ENCODE measurements at regions not wholly inside any gene's neighbourhood (a gene's known extent, or its start where the extent isn't known, plus 50 kb on each side); places are given as distances from the start of the nearest gene placed in this dataset.

- Mint-ChIP-seq H3K36me3 (no peaks in the 10 kb centered on the region), H3K4me3 (no peak overlapping the region), H3K4me1 (no peaks in the 10 kb centered on the region), H3K27ac (no peak overlapping the region), H3K27me3 (ENCODE audit: low read depth in 3 of 3) (peaks cover 0 to 6% (median 0%) of the 10 kb centered on the region in 3 donors), H3K9me3 (peaks cover 0 to 40% (median 10%) of the 10 kb centered on the region in 6 donors)
- DNase-seq: no peak
These were observed 1172.9 kb upstream of the AUTS2 start for GRCh38 chr7:68425377-68425776.

- H3K4me1 Mint-ChIP-seq: no peaks in the 10 kb centered on the region
- peaks cover 0 to 4% (median 0%) of the 10 kb centered on the region in 3 donors for H3K27me3 Mint-ChIP-seq (ENCODE audit: low read depth in 3 of 3)
- H3K36me3 Mint-ChIP-seq: no peaks in the 10 kb centered on the region
- peaks cover 4 to 43% (median 12%) of the 10 kb centered on the region in 6 donors for H3K9me3 Mint-ChIP-seq
- H3K27ac Mint-ChIP-seq: no peak overlapping the region
- no peak for DNase-seq
- H3K4me3 Mint-ChIP-seq: no peak overlapping the region
These were observed 1168.7 kb upstream of the AUTS2 start for GRCh38 chr7:68429411-68430117.

- Mint-ChIP-seq H3K9me3 (peaks cover 0 to 52% (median 15%) of the 10 kb centered on the region in 6 donors), H3K27ac (no peak overlapping the region), H3K36me3 (no peaks in the 10 kb centered on the region), H3K27me3 (ENCODE audit: low read depth in 3 of 3) (peaks cover 0 to 4% (median 0%) of the 10 kb centered on the region in 3 donors), H3K4me3 (no peak overlapping the region), H3K4me1 (no peaks in the 10 kb centered on the region)
- DNase-seq: no peak
These were observed 1165.7 kb upstream of the AUTS2 start for GRCh38 chr7:68432585-68432984.

- no peak for DNase-seq
- Mint-ChIP-seq H3K9me3 (peaks cover 0 to 48% (median 14%) of the 10 kb centered on the region in 6 donors), H3K4me1 (no peaks in the 10 kb centered on the region), H3K27ac (no peak overlapping the region), H3K27me3 (ENCODE audit: low read depth in 3 of 3) (peaks cover 0 to 4% (median 0%) of the 10 kb centered on the region in 3 donors), H3K4me3 (no peak overlapping the region), H3K36me3 (no peaks in the 10 kb centered on the region)
These were observed 1164.7 kb upstream of the AUTS2 start for GRCh38 chr7:68433462-68434070.

GRCh38 chr7:68434857-68435256, 1163.4 kb upstream of the AUTS2 start:
- Mint-ChIP-seq H3K4me1 (no peaks in the 10 kb centered on the region), H3K9me3 (peaks cover 3 to 40% (median 13%) of the 10 kb centered on the region in 6 donors), H3K36me3 (no peaks in the 10 kb centered on the region), H3K27me3 (ENCODE audit: low read depth in 3 of 3) (peaks cover 0 to 1% (median 0%) of the 10 kb centered on the region in 3 donors), H3K27ac (no peak overlapping the region), H3K4me3 (no peak overlapping the region)
- DNase-seq: no peak

GRCh38 chr7:68438016-68438415, 1160.3 kb upstream of the AUTS2 start:
- Mint-ChIP-seq H3K36me3 (no peaks in the 10 kb centered on the region), H3K4me3 (no peak overlapping the region), H3K27me3 (ENCODE audit: low read depth in 3 of 3) (no peaks in the 10 kb centered on the region), H3K4me1 (no peaks in the 10 kb centered on the region), H3K27ac (no peak overlapping the region), H3K9me3 (peaks cover 3 to 42% (median 10%) of the 10 kb centered on the region in 6 donors)
- DNase-seq: no peak

GRCh38 chr7:68438811-68439210, 1159.5 kb upstream of the AUTS2 start:
- no peaks in the 10 kb centered on the region for H3K4me1 Mint-ChIP-seq
- DNase-seq: no peak
- no peak overlapping the region for H3K27ac Mint-ChIP-seq
- H3K36me3 Mint-ChIP-seq: no peaks in the 10 kb centered on the region
- no peaks in the 10 kb centered on the region for H3K27me3 Mint-ChIP-seq (ENCODE audit: low read depth in 3 of 3)
- peaks cover 3 to 36% (median 10%) of the 10 kb centered on the region in 6 donors for H3K9me3 Mint-ChIP-seq
- no peak overlapping the region for H3K4me3 Mint-ChIP-seq

- DNase-seq: no peak
- H3K9me3 Mint-ChIP-seq: peaks cover 6 to 34% (median 10%) of the 10 kb centered on the region in 6 donors
- no peaks in the 10 kb centered on the region for H3K4me1 Mint-ChIP-seq
- H3K27ac Mint-ChIP-seq: no peak overlapping the region
- no peak overlapping the region for H3K4me3 Mint-ChIP-seq
- no peaks in the 10 kb centered on the region for H3K36me3 Mint-ChIP-seq
- H3K27me3 Mint-ChIP-seq (ENCODE audit: low read depth in 3 of 3): no peaks in the 10 kb centered on the region
These were observed 1158.4 kb upstream of the AUTS2 start for GRCh38 chr7:68439897-68440296.

- Mint-ChIP-seq H3K27ac (no peak overlapping the region), H3K4me3 (no peak overlapping the region), H3K4me1 (no peaks in the 10 kb centered on the region), H3K27me3 (ENCODE audit: low read depth in 3 of 3) (no peaks in the 10 kb centered on the region), H3K36me3 (peaks cover 0 to 2% (median 0%) of the 10 kb centered on the region in 3 donors), H3K9me3 (peaks cover 6 to 34% (median 12%) of the 10 kb centered on the region in 6 donors)
- no peak for DNase-seq
These were observed 1157.4 kb upstream of the AUTS2 start for GRCh38 chr7:68440866-68441265.

GRCh38 chr7:68441645-68442044, 1156.6 kb upstream of the AUTS2 start:
- no peak for DNase-seq
- H3K27ac Mint-ChIP-seq: no peak overlapping the region
- peaks cover 0 to 6% (median 0%) of the 10 kb centered on the region in 3 donors for H3K36me3 Mint-ChIP-seq
- no peaks in the 10 kb centered on the region for H3K27me3 Mint-ChIP-seq (ENCODE audit: low read depth in 3 of 3)
- H3K9me3 Mint-ChIP-seq: peaks cover 5 to 35% (median 12%) of the 10 kb centered on the region in 6 donors
- H3K4me1 Mint-ChIP-seq: no peaks in the 10 kb centered on the region
- H3K4me3 Mint-ChIP-seq: no peak overlapping the region

GRCh38 chr7:68442931-68443631, 1155.2 kb upstream of the AUTS2 start:
- DNase-seq: no peak
- Mint-ChIP-seq H3K27me3 (ENCODE audit: low read depth in 3 of 3) (peaks cover 0 to 2% (median 0%) of the 10 kb centered on the region in 3 donors), H3K9me3 (peaks cover 3 to 21% (median 9%) of the 10 kb centered on the region in 6 donors), H3K27ac (no peak overlapping the region), H3K36me3 (peaks cover 0 to 6% (median 0%) of the 10 kb centered on the region in 3 donors), H3K4me1 (no peaks in the 10 kb centered on the region), H3K4me3 (no peak overlapping the region)

- Mint-ChIP-seq H3K4me3 (no peak overlapping the region), H3K4me1 (no peaks in the 10 kb centered on the region), H3K9me3 (peaks cover 4 to 27% (median 14%) of the 10 kb centered on the region in 6 donors), H3K36me3 (peaks cover 0 to 6% (median 0%) of the 10 kb centered on the region in 3 donors), H3K27me3 (ENCODE audit: low read depth in 3 of 3) (peaks cover 0 to 2% (median 0%) of the 10 kb centered on the region in 3 donors), H3K27ac (no peak overlapping the region)
- no peak for DNase-seq
These were observed 1154.2 kb upstream of the AUTS2 start for GRCh38 chr7:68444042-68444441.

- H3K9me3 Mint-ChIP-seq: peaks cover 7 to 36% (median 17%) of the 10 kb centered on the region in 6 donors
- no peaks in the 10 kb centered on the region for H3K4me1 Mint-ChIP-seq
- no peak overlapping the region for H3K27ac Mint-ChIP-seq
- peaks cover 0 to 6% (median 0%) of the 10 kb centered on the region in 3 donors for H3K36me3 Mint-ChIP-seq
- H3K27me3 Mint-ChIP-seq (ENCODE audit: low read depth in 3 of 3): peaks cover 0 to 2% (median 0%) of the 10 kb centered on the region in 3 donors
- no peak for DNase-seq
- no peak overlapping the region for H3K4me3 Mint-ChIP-seq
These were observed 1153.3 kb upstream of the AUTS2 start for GRCh38 chr7:68444956-68445355.

GRCh38 chr7:68446183-68446582, 1152.1 kb upstream of the AUTS2 start:
- no peak for DNase-seq
- no peak overlapping the region for H3K27ac Mint-ChIP-seq
- peaks cover 0 to 2% (median 0%) of the 10 kb centered on the region in 3 donors for H3K27me3 Mint-ChIP-seq (ENCODE audit: low read depth in 3 of 3)
- no peak overlapping the region for H3K4me3 Mint-ChIP-seq
- H3K4me1 Mint-ChIP-seq: no peaks in the 10 kb centered on the region
- H3K36me3 Mint-ChIP-seq: peaks cover 0 to 6% (median 0%) of the 10 kb centered on the region in 3 donors
- peaks cover 7 to 39% (median 20%) of the 10 kb centered on the region in 6 donors for H3K9me3 Mint-ChIP-seq

All from immature natural killer cell (primary cell).